ENCODE measurements at regions not wholly inside any gene's neighbourhood (a gene's known extent, or its start where the extent isn't known, plus 50 kb on each side); places are given as distances from the start of the nearest gene placed in this dataset.
A peak's percentile ranks its signal among the peaks of the same experiment; 100 is the strongest.

DNA sequence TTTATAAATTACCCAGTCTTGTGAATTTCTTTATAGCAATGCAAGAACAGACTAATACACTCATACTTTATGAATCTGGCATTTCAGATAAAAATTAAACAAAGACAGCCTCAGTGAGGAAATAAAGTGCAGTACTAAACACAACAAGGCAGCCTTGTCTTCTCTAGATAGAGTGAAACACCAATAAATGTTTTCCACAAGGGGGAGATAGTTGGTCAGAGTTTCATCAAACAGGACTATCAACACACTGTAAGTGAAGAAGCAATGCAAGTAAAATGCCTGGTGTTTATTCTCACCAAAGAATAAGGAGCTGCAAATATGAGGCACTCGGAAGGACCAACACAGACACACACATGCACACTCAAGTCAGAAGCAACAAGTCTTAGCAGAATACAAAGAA, 62.8 kb downstream of the FAM9B start:
- DNase-seq (ENCODE audit: low spot score), result peak; percentile 28

DNA sequence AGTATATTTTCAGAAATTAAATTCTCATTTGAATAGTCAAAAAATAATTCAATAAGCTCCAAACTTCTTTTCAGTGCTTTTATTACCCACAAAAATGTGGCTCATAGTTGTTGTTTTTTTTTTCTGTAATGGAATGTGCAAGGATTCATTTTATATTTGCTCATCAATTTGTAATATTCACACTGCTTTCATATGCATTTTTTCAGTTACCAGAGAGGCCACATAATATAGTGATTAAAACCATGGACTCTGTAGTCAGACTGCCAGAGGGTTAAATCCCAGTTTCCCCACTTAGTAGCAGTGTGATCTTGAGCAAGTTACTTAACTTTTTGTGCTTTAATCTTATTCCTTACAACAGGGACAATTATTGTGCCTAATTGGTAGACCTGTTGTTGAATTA, 64.5 kb downstream of the FAM9B start:
- DNase-seq (ENCODE audit: low spot score), result no peak

DNA sequence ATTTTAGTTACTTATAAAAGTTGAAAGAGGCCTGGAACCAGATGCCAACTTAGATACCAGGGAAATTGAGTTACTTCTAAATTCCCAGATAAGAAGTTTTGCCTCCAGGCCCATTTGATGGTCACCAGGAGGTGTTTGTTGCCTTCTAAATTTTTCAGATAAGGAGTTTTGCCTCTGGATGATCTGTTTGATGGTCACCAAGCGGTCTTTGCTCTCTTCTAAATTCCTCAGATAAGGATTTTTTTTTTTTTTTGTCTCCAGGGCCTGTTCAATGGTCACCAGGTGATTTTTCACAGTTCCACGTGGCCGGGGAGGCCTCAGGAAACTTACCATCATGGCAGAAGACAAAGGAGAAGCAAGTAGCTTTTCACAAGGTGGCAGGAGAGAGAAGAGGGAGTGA, 66.5 kb downstream of the FAM9B start:
- no peak for DNase-seq (ENCODE audit: low spot score)

DNA sequence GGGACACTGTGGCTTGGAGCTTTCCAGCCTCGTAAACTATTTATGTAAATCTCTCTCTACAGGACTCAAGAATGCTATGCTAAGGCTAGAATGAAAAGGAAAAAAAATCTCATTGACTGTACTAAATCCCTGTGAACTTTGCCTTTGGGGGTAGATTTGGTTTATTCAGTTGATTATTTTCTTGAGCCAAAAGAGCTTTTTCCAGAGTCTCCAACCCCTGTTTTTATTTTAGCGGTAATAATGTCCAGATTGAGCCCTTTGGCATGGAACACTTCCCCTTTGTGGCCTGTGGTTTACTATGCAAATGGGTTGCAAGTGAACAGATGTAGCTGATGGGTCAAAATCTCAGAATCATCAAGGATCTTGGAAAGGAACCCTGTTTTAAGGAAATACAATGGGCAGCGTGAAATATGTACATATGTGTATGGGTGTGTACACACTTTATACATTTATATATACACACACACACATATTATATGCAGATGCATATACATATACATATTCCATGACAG, 72.9 kb downstream of the FAM9B start:
- no peak for DNase-seq (ENCODE audit: low spot score)

DNA sequence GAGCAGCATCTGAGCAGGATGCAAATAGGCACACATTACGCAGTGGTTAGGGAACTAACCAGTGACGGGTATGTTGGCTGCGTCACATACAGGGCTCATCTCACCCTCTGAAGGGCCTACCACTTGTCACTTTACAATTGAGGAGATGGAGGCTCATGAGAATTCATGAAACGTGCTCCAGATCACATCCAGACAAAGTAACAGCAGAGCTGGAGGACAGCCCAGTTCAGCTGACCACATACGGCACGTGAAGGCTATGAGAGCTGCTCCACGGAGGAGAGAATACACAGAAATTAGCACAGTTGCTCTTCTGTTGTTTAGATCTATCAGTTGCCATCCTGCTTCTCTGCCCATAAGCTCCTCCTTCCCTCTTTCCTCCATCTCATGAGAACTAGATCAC, 78.4 kb downstream of the FAM9B start:
- DNase-seq (ENCODE audit: low spot score), result no peak

DNA sequence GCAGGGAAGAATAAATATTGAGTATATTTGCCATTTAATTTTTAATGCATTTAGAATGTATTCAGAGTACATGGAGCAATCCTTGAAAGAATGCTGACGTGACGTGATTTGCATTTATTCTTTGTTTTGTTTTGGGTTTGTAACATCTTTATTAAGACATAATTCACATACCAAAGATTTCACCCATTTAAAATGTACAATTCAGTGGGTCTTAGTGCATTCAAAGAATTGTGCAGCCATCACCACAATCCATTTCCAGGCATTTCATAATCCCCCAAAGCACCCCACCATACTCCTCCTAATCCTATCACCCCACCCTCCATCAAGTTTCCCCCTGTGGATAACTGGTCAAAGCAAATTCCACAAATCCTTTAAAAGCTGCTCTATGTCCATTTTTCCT, 87.4 kb downstream of the FAM9B start:
- DNase-seq (ENCODE audit: low spot score), result no peak

DNA sequence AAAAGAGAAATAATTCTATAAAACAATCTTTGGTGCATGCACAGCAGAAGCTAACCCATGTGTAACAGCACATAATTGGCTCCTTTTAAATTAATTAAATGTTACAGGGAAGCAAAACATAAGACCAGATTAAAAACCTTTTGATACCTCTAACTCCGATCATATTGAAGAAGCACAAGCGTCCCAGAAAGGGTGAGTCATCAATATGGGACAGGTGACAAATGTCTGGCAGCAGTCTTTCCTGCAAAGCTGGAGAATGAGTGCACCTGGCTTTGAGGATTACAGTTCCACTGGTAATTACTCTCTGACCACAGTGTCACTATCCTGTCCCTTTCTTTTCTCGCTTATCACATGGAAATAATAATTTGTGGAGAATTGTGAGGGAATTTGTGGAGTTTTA, 94.6 kb downstream of the FAM9B start:
- no peak for DNase-seq (ENCODE audit: low spot score)

DNA sequence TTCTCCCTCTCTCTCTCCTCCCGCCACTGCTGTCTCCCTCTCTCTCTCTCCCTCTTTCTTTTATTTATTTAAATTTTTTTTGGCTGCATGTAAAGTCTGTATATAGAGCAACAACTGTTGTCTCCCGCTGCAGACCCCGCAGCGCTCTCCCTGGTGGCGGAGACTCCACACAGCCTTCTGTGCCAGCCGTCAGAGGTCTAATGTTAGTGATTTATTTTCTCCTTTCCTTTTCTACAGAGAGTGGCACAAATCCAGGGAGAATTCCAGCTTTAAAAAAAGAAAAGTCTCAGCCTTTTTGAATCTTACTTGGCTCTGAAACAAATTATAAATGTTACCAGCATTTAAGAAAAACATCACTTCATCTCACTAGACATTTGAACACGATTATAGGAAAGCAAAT, 106.2 kb downstream of the FAM9B start:
- DNase-seq (ENCODE audit: low spot score), result no peak

DNA sequence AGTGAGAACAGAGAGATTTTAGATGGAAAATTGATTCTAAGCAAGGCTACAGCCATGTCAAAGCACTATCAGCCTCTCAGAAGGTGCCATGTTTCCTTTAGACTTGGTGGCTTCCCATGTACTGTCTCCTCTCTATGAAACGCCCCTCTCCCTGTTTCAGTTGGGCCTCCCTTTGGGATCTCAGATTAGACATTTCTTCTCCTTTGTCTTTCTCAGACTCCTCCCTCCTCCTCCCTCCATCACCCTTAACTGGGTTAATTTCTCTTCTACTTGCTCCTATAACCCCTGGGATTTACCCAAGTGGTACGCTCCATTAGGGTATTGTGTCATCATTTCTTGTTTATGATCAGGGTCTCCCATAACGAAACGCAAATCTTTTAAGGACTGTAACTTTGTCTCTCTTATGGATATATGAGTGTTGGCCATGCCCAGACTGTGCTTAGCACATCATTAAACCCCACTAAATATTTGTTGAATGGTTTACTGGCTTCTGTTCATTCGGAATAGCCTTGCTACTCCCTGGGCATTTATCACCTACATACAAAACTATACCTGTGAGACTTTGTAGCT, 106.8 kb downstream of the FAM9B start:
- no peak for DNase-seq (ENCODE audit: low spot score)

DNA sequence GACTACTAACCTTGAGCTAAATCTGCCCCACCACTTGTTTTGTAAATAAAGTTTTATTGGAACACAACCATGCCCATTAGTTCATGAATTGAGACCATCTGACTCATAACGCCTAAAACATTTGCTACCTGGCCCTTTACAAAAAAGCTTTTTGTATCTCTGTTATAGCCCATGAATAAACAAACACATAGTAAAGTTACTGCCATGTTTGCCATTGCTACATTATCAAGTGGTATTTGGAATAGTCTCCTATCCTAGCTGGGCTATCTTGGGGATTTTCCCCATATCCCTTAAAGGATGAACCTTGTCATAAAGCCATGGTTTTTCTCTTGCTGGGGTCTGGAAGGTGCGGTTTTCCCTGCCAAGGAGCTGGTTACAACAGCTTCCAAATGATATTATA, 112.3 kb downstream of the FAM9B start:
- DNase-seq (ENCODE audit: low spot score), result no peak

DNA sequence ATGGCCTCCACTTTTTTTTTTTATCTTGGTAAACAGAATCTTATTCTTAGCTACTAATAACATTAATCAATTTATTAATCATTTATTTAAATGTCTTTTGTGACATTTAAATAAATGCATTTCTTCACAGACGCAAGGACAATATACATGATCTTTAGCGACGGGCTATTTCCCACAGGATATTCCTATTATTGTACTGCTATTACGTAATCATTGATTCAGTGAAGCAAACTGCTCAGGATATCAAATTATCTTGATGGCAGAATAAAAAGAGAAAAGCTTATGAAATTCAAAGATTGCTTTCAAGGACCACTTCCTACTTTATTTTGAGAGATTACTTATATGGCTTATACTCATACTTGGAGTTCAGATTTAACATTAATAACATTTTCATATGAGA, 114.1 kb downstream of the FAM9B start:
- no peak for DNase-seq (ENCODE audit: low spot score)

DNA sequence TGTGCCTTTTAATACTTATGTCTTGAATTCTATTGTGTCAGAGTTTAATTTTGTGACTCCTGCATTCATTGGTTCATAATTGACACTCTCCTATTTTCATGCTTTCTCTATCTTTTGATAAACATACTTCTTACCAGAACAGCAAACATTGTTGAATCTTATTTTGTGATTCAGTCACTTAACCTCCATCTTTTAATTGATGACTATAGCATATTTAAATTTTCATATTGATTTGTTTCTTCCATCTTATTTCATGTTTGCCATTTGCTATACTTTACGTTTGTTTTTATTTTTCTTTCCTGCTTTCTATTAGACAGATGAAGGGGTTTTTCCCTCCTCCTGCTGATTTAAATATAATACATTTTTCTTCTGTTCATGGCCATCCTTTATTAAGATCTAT, 115.5 kb upstream of the FAM9A start:
- no peak for DNase-seq (ENCODE audit: low spot score)

DNA sequence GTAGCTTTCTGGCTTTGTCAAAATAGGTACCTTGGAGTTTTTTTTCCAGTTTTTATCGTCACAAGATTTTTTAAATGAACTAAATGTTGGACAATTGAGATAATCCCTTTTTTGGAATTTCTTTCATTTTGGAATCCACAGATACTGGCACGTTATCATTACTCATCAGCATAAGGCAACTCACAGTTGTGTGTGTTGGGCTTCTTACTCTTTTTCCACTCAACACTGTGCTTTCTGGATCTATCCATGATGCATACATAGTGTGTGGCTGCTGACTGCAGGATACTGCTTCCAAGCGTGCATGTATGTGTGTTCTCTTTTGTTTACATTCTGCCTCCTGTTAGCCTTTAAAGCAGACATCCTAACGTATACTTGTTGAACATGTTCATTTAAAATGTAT, 113.5 kb upstream of the FAM9A start:
- DNase-seq (ENCODE audit: low spot score), result no peak

DNA sequence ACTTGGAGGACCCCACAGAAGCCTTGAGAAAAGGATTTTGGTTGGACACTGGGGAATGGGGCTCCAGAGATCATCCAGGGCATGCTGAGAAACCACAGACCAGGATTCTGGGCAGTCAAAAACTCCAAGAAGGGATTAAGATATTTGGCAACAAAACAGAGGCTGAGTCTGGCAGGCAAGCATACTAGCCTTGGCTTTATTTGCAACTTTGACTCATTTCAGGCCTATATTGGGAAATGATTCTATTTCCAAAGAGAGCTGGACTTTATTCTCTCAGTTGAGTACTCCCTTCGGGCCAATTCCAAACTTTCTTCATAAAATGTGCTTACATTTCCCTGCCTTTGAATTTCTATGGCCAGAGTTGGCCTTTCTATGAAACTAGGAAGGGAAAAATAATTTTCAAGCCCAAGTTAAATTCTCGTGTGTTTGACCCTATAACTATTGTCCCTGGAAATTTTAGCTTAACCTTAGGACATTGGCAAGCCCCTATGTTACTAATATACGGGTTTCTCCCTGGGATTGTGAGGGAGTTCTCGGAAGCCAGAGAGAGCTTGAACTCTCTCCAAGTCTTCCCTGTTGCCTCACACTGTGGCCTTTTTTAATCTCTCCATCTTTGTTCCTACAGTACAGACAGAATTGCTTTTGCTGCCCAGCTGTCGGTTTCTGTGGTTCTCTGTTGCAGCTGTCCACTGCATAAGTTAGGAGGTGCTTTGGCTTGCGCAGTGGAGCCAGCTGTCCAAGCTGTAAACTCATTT, 112.6 kb upstream of the FAM9A start:
- no peak for DNase-seq (ENCODE audit: low spot score)

DNA sequence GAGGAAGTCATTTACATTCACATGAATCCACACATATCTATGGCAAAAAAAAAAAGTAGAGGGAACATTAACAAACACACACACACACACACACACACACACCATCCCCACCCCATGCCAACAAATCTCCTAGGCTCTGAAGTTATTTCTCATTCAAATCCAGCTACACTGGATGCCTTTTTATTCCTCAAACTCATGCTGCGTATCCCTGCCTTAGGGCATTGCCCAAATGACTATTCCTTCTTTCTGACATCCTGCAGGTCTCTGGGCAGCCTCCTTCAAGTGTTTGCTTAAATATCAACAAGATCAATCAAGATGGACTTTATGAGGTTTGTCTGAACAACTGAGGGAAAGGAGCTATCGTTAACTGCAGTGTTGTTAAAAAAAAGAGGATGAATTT, 106.5 kb upstream of the FAM9A start:
- DNase-seq (ENCODE audit: low spot score), result no peak

DNA sequence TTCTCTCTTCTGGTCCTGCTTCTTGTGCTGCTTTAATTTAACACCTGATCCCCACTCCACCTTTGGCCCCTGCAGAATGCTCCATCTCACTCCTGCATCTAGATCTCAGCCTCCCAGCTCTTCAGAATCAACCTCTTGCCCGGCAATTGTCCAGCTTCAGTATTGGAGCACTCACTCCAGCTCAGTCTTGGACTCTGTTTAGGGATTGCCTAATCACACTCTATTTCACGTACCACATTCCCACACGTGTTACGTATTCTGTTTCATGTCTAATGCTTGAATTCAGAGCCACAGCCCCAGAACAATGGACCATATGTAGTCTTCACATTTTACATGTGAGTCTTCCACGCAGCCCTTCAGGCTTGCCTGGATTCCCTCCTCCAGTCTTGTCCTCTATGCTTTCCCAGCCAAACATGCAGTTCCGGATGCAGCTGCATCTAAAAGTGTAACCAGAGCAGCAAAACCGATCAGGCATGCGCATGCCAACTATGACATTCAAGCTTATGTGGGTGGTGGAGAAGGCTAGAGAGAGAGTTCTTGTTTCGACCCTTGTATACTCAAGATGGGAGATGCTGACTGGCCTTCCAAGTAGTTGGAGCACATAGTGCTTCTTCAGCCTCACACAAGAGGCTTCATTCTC, 105.2 kb upstream of the FAM9A start:
- DNase-seq (ENCODE audit: low spot score), result no peak

DNA sequence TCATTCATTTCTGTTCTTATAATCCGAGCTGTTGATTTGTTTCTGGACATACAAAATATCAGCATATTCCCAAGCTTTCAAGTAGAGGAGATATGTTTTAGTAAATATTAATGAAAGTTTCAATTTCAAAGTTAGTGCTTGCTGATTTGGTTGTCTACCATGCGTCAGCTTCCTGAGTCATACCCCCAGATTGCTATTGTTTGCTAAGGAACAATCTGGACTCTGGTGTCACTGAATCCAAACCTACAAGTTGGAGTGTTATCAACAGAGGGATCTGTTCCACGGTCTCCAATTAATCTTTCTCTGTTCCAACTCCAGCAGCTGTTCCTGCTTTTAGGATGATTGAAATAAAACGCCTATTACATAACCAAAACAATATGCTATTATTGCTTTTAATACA, 96.1 kb upstream of the FAM9A start:
- no peak for DNase-seq (ENCODE audit: low spot score)

DNA sequence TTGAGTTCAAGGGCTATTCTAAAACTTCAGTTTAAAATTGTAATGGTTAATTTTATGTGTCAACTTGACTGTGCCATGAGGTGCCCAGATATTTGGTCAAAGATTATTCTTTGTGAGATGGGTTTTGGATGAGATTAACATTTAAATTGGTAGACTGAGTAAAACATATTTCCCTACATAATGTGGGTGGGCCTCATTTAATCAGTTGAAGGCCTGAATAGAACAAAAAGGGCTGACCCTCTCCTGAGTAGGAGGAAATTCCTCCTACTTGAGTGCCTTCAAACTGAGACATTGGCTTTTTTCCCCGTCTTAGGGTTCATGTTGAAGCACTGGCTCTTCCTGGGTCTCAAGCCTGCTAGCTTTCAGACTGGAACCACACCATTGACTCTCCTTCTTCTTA, 89.6 kb upstream of the FAM9A start:
- no peak for DNase-seq (ENCODE audit: low spot score)

DNA sequence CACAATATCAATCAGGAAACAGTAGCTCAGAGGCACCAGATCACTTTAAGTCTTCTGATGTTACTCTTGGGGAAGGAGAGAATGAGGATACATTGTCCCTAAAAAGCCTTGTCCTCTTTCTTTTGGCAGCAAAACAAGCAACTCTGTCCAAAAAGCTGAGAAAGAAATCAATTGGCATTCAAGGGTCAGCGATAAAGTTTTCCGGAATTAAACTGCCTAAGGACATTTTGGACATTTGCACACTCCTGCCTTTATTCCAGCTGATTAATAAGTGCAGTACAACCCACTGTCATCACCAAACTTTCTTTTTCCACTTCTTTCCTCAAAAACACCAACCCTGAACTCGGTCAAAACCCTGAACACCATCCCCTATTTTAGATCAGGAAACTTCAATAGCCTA, 85.8 kb upstream of the FAM9A start:
- DNase-seq (ENCODE audit: low spot score), result no peak

DNA sequence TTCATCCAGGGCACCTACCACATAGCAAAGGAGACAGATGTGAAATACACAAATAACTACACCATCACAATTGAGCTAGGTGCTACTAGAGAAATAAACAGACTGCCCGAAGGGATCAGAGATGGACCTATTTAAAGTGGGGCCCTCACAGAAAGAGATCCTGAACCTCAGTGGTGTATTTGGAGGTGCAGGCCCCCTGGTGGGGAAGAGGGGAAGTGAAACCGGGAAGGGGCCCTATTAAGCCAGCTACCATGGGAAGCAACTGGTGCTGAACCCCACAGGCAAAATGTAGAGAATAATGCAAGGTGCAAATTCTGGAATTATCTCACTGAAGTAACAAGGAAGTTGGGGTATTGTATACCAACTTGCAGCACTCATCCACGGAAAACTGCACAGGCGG, 78.6 kb upstream of the FAM9A start:
- DNase-seq (ENCODE audit: low spot score), result no peak

DNA sequence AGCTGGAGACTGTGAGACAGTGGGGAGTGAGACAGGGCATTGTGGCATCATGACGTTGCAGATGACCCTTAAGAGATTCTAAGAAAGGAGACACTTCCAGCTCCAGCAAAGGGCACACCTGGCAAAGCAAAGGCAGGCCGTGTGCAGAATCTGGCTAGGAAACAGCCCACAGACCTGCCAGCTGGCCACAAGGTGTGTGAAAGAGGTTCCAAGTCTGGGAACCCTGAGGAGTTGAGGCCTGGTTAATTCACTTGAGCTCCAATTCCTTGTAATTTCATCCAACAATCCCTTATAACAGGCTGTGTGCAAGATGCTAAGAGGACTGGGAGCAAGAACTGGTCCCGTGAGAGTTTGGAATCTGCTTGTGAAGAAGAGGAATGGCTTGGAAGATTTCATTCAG, 72.8 kb upstream of the FAM9A start:
- DNase-seq (ENCODE audit: low spot score), result no peak

DNA sequence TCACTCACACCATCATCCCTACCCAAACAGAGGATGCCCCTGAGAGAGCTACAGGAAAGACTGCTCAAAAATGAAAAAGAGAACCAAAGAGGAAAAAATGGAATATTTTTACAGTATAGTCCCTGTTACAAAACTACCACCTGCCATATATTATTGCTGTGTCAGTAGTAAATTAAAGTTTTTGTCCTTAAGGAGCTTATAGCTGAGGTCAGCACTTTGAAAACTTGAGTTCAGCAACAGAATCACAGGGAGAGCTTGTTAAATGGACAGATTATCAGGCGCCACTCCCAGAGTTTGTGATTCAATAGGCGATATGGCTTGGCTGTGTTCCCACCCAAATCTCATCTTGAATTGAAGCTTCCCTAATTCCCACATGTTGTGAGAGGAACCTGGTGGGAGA, 71.9 kb upstream of the FAM9A start:
- DNase-seq (ENCODE audit: low spot score), result no peak

DNA sequence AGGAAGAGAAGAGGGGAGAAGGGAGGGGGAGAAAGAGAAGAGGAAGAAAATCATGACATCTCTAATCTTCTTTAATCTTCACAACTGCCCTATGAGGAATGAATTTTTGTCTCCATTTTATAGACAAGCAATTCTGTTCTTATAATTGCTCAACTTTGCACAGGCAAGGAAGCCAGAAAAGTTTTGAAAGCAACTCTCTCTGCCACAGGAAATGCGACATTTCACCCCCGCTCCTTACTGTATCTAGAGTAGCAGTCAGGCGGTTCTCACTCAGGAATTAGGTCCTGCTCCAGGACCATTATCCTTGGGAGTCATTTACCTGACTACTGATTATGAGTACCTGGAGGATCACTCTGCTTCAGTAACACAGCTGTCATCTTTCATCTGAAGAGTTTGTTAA, 69.2 kb upstream of the FAM9A start:
- DNase-seq (ENCODE audit: low spot score), result no peak

DNA sequence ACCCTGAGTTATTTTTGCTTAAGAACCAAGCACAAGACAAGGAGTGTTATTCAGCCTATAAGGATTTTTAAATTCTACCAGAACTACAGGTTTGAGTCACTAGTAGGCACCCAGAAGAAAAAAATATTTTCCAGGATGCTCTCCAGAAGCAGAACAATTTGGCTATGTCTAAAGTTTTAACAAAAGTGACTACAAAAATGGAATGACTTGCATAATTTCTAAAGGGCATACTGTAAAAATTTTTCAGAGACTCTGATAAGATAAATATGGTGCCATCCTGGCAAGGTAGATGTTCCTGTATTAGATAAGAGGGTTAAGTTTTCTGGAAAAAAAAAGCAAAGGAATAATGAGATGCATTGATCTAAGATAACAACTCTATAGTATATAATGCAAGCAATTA, 68.6 kb upstream of the FAM9A start:
- no peak for DNase-seq (ENCODE audit: low spot score)

All from kidney capillary endothelial cell (primary cell).